ENCODE measurements at regions not wholly inside any gene's neighbourhood (a gene's known extent, or its start where the extent isn't known, plus 50 kb on each side); places are given as distances from the start of the nearest gene placed in this dataset.

- H3K27ac ChIP-seq (ENCODE audit: low read depth in 1 of 2, low read length in 1 of 2) = no peak overlapping the region
- H3K4me1 ChIP-seq (ENCODE audit: control insufficient read depth in 5 of 5, insufficient read depth in 5 of 5, low read length in 5 of 5) = peaks cover 0 to 6% (median 0%) of the 10 kb centered on the region in 5 donors
- DNase-seq (no peak), ATAC-seq (ENCODE audit: insufficient read depth, low FRiP score) (no peak)
- peaks cover 0 to 2% (median 0%) of the 10 kb centered on the region in 3 donors for H3K27me3 ChIP-seq (ENCODE audit: control insufficient read depth in 3 of 3, insufficient read depth in 3 of 3, low read length in 2 of 3)
- no peak overlapping the region for H3K9ac ChIP-seq (ENCODE audit: insufficient read depth in 1 of 2, low read length in 2 of 2)
- TF ChIP-seq CTCF (IDR thresholded peaks at IDR 0.05; ENCODE audit: control extremely low read depth, extremely low read depth) = no peak
- WGBS, 2 donors = 81 to 84% methylated on average over 3 of the region's 3 CpGs
- no peaks in the 10 kb centered on the region for H3K9me3 ChIP-seq (ENCODE audit: control insufficient read depth in 4 of 4, insufficient read depth in 3 of 4, low read length in 3 of 4)
- no peak overlapping the region for H3K4me3 ChIP-seq
- H3K36me3 ChIP-seq (ENCODE audit: control insufficient read depth in 4 of 4, insufficient read depth in 4 of 4, low read length in 4 of 4) = no peaks in the 10 kb centered on the region
These were observed 248.8 kb downstream of the NSUN3 start for GRCh38 chr3:94311651-94312050.

GRCh38 chr3:94314218-94314883, 251.5 kb downstream of the NSUN3 start:
- WGBS, 2 donors = 82 to 88% methylated on average over 2 of the region's 2 CpGs
- ATAC-seq (ENCODE audit: insufficient read depth, low FRiP score) = no peak
- no peak for DNase-seq
- peaks cover 0 to 3% (median 0%) of the 10 kb centered on the region in 5 donors for H3K4me1 ChIP-seq (ENCODE audit: control insufficient read depth in 5 of 5, insufficient read depth in 5 of 5, low read length in 5 of 5)
- H3K4me3 ChIP-seq = no peak overlapping the region
- H3K27me3 ChIP-seq (ENCODE audit: control insufficient read depth in 3 of 3, insufficient read depth in 3 of 3, low read length in 2 of 3) = peaks cover 0 to under 1% (median 0%) of the 10 kb centered on the region in 3 donors
- H3K9ac ChIP-seq (ENCODE audit: insufficient read depth in 1 of 2, low read length in 2 of 2) = no peak overlapping the region
- TF ChIP-seq CTCF (IDR thresholded peaks at IDR 0.05; ENCODE audit: control extremely low read depth, extremely low read depth) = no peak
- H3K9me3 ChIP-seq (ENCODE audit: control insufficient read depth in 4 of 4, insufficient read depth in 3 of 4, low read length in 3 of 4) = no peaks in the 10 kb centered on the region
- no peaks in the 10 kb centered on the region for H3K36me3 ChIP-seq (ENCODE audit: control insufficient read depth in 4 of 4, insufficient read depth in 4 of 4, low read length in 4 of 4)
- H3K27ac ChIP-seq (ENCODE audit: low read depth in 1 of 2, low read length in 1 of 2) = no peak overlapping the region

- Histone ChIP-seq H3K9me3 (ENCODE audit: control insufficient read depth in 4 of 4, insufficient read depth in 3 of 4, low read length in 3 of 4) (no peaks in the 10 kb centered on the region), H3K9ac (ENCODE audit: insufficient read depth in 1 of 2, low read length in 2 of 2) (no peak overlapping the region), H3K4me1 (ENCODE audit: control insufficient read depth in 5 of 5, insufficient read depth in 5 of 5, low read length in 5 of 5) (peaks cover 0 to 3% (median 0%) of the 10 kb centered on the region in 5 donors), H3K27ac (ENCODE audit: low read depth in 1 of 2, low read length in 1 of 2) (no peak overlapping the region), H3K4me3 (no peak overlapping the region), H3K36me3 (ENCODE audit: control insufficient read depth in 4 of 4, insufficient read depth in 4 of 4, low read length in 4 of 4) (no peaks in the 10 kb centered on the region), H3K27me3 (ENCODE audit: control insufficient read depth in 3 of 3, insufficient read depth in 3 of 3, low read length in 2 of 3) (no peaks in the 10 kb centered on the region)
- no peak for TF ChIP-seq CTCF (IDR thresholded peaks at IDR 0.05; ENCODE audit: control extremely low read depth, extremely low read depth)
- ATAC-seq (ENCODE audit: insufficient read depth, low FRiP score) (no peak), DNase-seq (no peak)
- 71 to 89% methylated on average over 1 of the region's 1 CpG for WGBS, 2 donors
These were observed 254.2 kb downstream of the NSUN3 start for GRCh38 chr3:94317017-94317416.

GRCh38 chr3:94323596-94323995, 260.7 kb downstream of the NSUN3 start:
- Histone ChIP-seq H3K27ac (ENCODE audit: low read depth in 1 of 2, low read length in 1 of 2) (no peak overlapping the region), H3K9ac (ENCODE audit: insufficient read depth in 1 of 2, low read length in 2 of 2) (no peak overlapping the region), H3K4me1 (ENCODE audit: control insufficient read depth in 5 of 5, insufficient read depth in 5 of 5, low read length in 5 of 5) (no peaks in the 10 kb centered on the region), H3K27me3 (ENCODE audit: control insufficient read depth in 3 of 3, insufficient read depth in 3 of 3, low read length in 2 of 3) (no peaks in the 10 kb centered on the region), H3K9me3 (ENCODE audit: control insufficient read depth in 4 of 4, insufficient read depth in 3 of 4, low read length in 3 of 4) (no peaks in the 10 kb centered on the region), H3K36me3 (ENCODE audit: control insufficient read depth in 4 of 4, insufficient read depth in 4 of 4, low read length in 4 of 4) (no peaks in the 10 kb centered on the region), H3K4me3 (no peak overlapping the region)
- DNase-seq (no peak), ATAC-seq (ENCODE audit: insufficient read depth, low FRiP score) (no peak)
- no peak for TF ChIP-seq CTCF (IDR thresholded peaks at IDR 0.05; ENCODE audit: control extremely low read depth, extremely low read depth)
- WGBS, 2 donors = 35 to 65% methylated on average over 2 of the region's 2 CpGs
